Prostate gland (tissue), 2 donors: ENCODE measurements at regions not wholly inside any gene's neighbourhood (a gene's known extent, or its start where the extent isn't known, plus 50 kb on each side); places are given as distances from the start of the nearest gene placed in this dataset.

ENCODE experiments used
- CTCF ChIP-seq, 4 experiments: fragments of 200-600 bp in 2 of 4; fragments of 450-650 bp in 2 of 4; sonication (generic) in 2 of 4; IDR thresholded peaks; 1 replicate in 3 of 4; 2 replicates in 1 of 4; pipeline ENCODE4 v1.5.1; 2016 to 2019; ENCODE audit warnings: antibody characterized with exemption in 4 of 4, mild to moderate bottlenecking in 2 of 4, moderate library complexity in 2 of 4
- POLR2AphosphoS5 ChIP-seq: sonication (generic); formaldehyde crosslinking; IDR thresholded peaks from one replicate; pipeline ENCODE4 v1.6.1; 2017; ENCODE audit warnings: antibody characterized with exemption

- TF ChIP-seq CTCF (IDR thresholded peaks at IDR 0.05): no peak
- TF ChIP-seq POLR2AphosphoS5: no peak
Observed at GRCh38 chr16:85178596-85178995, 66.3 kb upstream of the CIBAR2 start.
